MCF 10A (cell line): ENCODE measurements at regions not wholly inside any gene's neighbourhood (a gene's known extent, or its start where the extent isn't known, plus 50 kb on each side); places are given as distances from the start of the nearest gene placed in this dataset.
A peak's percentile ranks its signal among the peaks of the same experiment; 100 is the strongest.

Experiments used
- BruUV-seq: library from RNA; stranded (reverse); fragments of 400-500 nt; replicated peaks from 2 replicates; lab custom pipeline; 2021; lab: Mats Ljungman, UMichigan
- CTCF ChIA-PET: fragments of 300-600 bp; sonication (Branson Sonifier 250); formaldehyde crosslinking; extraction: SDS; loops from one replicate; lab custom pipeline; 2021; ENCODE audit warnings: antibody characterized with exemption, inconsistent platforms; lab: Yijun Ruan, JAX
- POLR2A ChIA-PET: fragments of 300-600, 350-650 bp; sonication (Branson Sonifier 250); formaldehyde crosslinking; extraction: SDS; loops from one replicate; lab custom pipeline; 2020; ENCODE audit warnings: antibody characterized with exemption, inconsistent platforms; lab: Yijun Ruan, JAX
- DNase-seq: peaks from one replicate; pipeline ENCODE4 v3.0.0-alpha.2; 2018; ENCODE audit not compliant: unreplicated experiment
- H3K27ac Mint-ChIP-seq: one replicate; pipeline ENCODE4 v1.8.0; 2022; ENCODE audit warnings: mild to moderate bottlenecking, low read depth, mixed read lengths; ENCODE audit not compliant: unreplicated experiment
- H3K27me3 Mint-ChIP-seq: one replicate; pipeline ENCODE4 v1.8.0; 2022; ENCODE audit warnings: mixed read lengths; ENCODE audit not compliant: insufficient read depth, unreplicated experiment
- H3K36me3 Mint-ChIP-seq: one replicate; pipeline ENCODE4 v1.8.0; 2022; ENCODE audit warnings: mild to moderate bottlenecking, moderate library complexity, mixed read lengths; ENCODE audit not compliant: insufficient read depth, unreplicated experiment
- H3K4me1 Mint-ChIP-seq: one replicate; pipeline ENCODE4 v1.8.0; 2022; ENCODE audit warnings: mixed read lengths; ENCODE audit not compliant: insufficient read depth, unreplicated experiment
- H3K4me3 Mint-ChIP-seq: one replicate; pipeline ENCODE4 v1.8.0; 2022; ENCODE audit warnings: mild to moderate bottlenecking, moderate library complexity, mixed read lengths; ENCODE audit not compliant: unreplicated experiment
- H3K9me3 Mint-ChIP-seq: one replicate; pipeline ENCODE4 v1.8.0; 2022; ENCODE audit warnings: mixed read lengths; ENCODE audit not compliant: unreplicated experiment
- CTCF ChIP-seq: fragments of 200-600 bp; IDR thresholded peaks from one replicate; pipeline ENCODE4 v1.8.0; 2022; ENCODE audit warnings: antibody characterized with exemption, mild to moderate bottlenecking; ENCODE audit not compliant: unreplicated experiment
- intact Hi-C: fragments of 100-400 bp; cut with micrococcal nuclease; formaldehyde crosslinking; loops from 2 replicates; pipeline ENCODE4 v1.14.1; 2022

GRCh38 chr3:118267588-118267987 is 767.1 kb downstream of the IGSF11 start:
- no peaks in the 10 kb centered on the region for H3K27me3 Mint-ChIP-seq
- peak overlapping the region; percentile 70 for H3K27ac Mint-ChIP-seq
- DNase-seq, result peak; percentile 20
- peaks cover 17% of the 10 kb centered on the region for H3K4me1 Mint-ChIP-seq
- intact Hi-C loops, result no loop called here
- H3K4me3 Mint-ChIP-seq, result no peak overlapping the region
- ChIA-PET CTCF (no interaction called here), POLR2A (interaction anchor here (1.1 kb wide), 1 partner anchor 9 kb away, joined by 3 read pairs; no protein-coding TSS in a partner anchor)
- H3K36me3 Mint-ChIP-seq, result no peaks in the 10 kb centered on the region
- TF ChIP-seq CTCF, result no peak
- H3K9me3 Mint-ChIP-seq, result no peaks in the 10 kb centered on the region
- BruUV-seq, result no TSS peak

- intact Hi-C loops, result loop anchor here (10.0 kb wide), 1 partner anchor 355 kb away; no protein-coding TSS in a partner anchor
- DNase-seq, result no peak
- ChIA-PET CTCF (interaction anchor here (0.6 kb wide), 1 partner anchor 21 kb away, joined by 4 read pairs; no protein-coding TSS in a partner anchor), POLR2A (interaction anchor here (1.3 kb wide), 1 partner anchor 7 kb away, joined by 4 read pairs; no protein-coding TSS in a partner anchor)
- BruUV-seq, result no TSS peak
- Mint-ChIP-seq H3K9me3 (no peaks in the 10 kb centered on the region), H3K27me3 (no peaks in the 10 kb centered on the region), H3K4me3 (no peak overlapping the region), H3K36me3 (no peaks in the 10 kb centered on the region), H3K4me1 (peaks cover 5% of the 10 kb centered on the region), H3K27ac (no peak overlapping the region)
- no peak for TF ChIP-seq CTCF
Observed at GRCh38 chr3:118269537-118270125, 765.0 kb downstream of the IGSF11 start.

- H3K9me3 Mint-ChIP-seq, result no peaks in the 10 kb centered on the region
- no peak for DNase-seq
- H3K27me3 Mint-ChIP-seq, result no peaks in the 10 kb centered on the region
- ChIA-PET CTCF (no interaction called here), POLR2A (no interaction called here)
- no peak overlapping the region for H3K27ac Mint-ChIP-seq
- H3K36me3 Mint-ChIP-seq, result no peaks in the 10 kb centered on the region
- H3K4me3 Mint-ChIP-seq, result no peak overlapping the region
- H3K4me1 Mint-ChIP-seq, result no peaks in the 10 kb centered on the region
- intact Hi-C loops, result loop anchor here (10.0 kb wide), 1 partner anchor 352 kb away; no protein-coding TSS in a partner anchor
- no TSS peak for BruUV-seq
- TF ChIP-seq CTCF, result no peak
Observed at GRCh38 chr3:118272991-118273390, 761.7 kb downstream of the IGSF11 start.

GRCh38 chr3:118277814-118278213 is 756.8 kb downstream of the IGSF11 start:
- Mint-ChIP-seq H3K9me3 (no peaks in the 10 kb centered on the region), H3K36me3 (no peaks in the 10 kb centered on the region), H3K4me1 (no peaks in the 10 kb centered on the region), H3K27ac (no peak overlapping the region), H3K4me3 (no peak overlapping the region), H3K27me3 (no peaks in the 10 kb centered on the region)
- intact Hi-C loops, result loop anchor here (10.0 kb wide), 1 partner anchor 347 kb away; no protein-coding TSS in a partner anchor
- BruUV-seq, result no TSS peak
- DNase-seq, result no peak
- CTCF ChIA-PET, result no interaction called here
- POLR2A ChIA-PET, result no interaction called here
- no peak for TF ChIP-seq CTCF
